Mucosa of descending colon (tissue), 3 donors: ENCODE measurements at regions not wholly inside any gene's neighbourhood (a gene's known extent, or its start where the extent isn't known, plus 50 kb on each side); places are given as distances from the start of the nearest gene placed in this dataset.

ENCODE experiments used
- ATAC-seq: fragments of 200-7000 bp; cut with Tn5 transposase; one replicate; pipeline ENCODE4 v1.9.1; 2020; ENCODE audit warnings: mild to moderate bottlenecking, moderate library complexity
- DNase-seq, 3 donors: peaks; one replicate each; pipeline ENCODE4 v3.0.0-alpha.2; 2020
- H3K36me3 ChIP-seq: fragments of 200-600 bp; one replicate; pipeline ENCODE4 v1.8.0; 2021; ENCODE audit warnings: low read depth, mild to moderate bottlenecking
- H3K4me1 ChIP-seq: fragments of 200-600 bp; one replicate; pipeline ENCODE4 v1.8.0; 2021; ENCODE audit warnings: low read depth, mild to moderate bottlenecking
- H3K4me3 ChIP-seq: fragments of 200-600 bp; one replicate; pipeline ENCODE4 v1.8.0; 2021; ENCODE audit warnings: mild to moderate bottlenecking
- H3K9me3 ChIP-seq: fragments of 200-600 bp; one replicate; pipeline ENCODE4 v1.8.0; 2021; ENCODE audit warnings: mild to moderate bottlenecking
- CTCF ChIP-seq: fragments of 200-600 bp; IDR thresholded peaks from one replicate; pipeline ENCODE4 v1.8.0; 2022; ENCODE audit warnings: antibody characterized with exemption, mild to moderate bottlenecking
- intact Hi-C, 2 donors: fragments of 100-400 bp; cut with DNase I in 1 of 2; cut with micrococcal nuclease in 1 of 2; formaldehyde crosslinking; loops; one replicate each; pipeline versions ENCODE4 v1.11.0 to v1.11.1; 2022; cut with DNase I, micrococcal nuclease
- donor health status: DM: no; HTN: no; CAD: no; lungs with moderate emphysema.
- donor health status: DM: no; HTN: no; CAD: no.
- donor health status: DM: no; HTN: yes; CAD: no.

DNA sequence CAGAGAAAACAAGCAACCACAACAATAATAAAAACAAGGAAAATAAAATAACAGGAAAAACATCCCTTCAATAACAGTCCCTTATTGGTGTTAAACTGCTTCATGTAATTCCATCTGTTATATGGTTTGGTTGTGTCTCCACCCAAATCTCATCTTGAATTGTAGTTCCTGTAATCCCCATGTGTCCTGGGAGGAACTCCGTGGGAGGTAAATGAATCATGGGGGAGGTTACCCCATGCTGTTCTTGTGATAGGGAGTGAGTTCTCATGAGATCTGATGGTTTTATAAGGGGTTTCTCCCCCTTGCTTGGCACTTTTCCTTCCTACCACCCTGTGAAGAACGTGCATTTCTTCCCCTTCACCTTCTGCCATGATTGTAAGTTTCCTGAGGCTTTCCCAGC lies 369.8 kb downstream of the TMEM232 start:
- Histone ChIP-seq H3K36me3 (no peaks in the 10 kb centered on the region), H3K4me3 (no peak overlapping the region), H3K9me3 (no peaks in the 10 kb centered on the region), H3K4me1 (no peaks in the 10 kb centered on the region)
- TF ChIP-seq CTCF, result no peak
- DNase-seq, result no peak
- intact Hi-C loops, result no loop called here
- ATAC-seq, result no peak

DNA sequence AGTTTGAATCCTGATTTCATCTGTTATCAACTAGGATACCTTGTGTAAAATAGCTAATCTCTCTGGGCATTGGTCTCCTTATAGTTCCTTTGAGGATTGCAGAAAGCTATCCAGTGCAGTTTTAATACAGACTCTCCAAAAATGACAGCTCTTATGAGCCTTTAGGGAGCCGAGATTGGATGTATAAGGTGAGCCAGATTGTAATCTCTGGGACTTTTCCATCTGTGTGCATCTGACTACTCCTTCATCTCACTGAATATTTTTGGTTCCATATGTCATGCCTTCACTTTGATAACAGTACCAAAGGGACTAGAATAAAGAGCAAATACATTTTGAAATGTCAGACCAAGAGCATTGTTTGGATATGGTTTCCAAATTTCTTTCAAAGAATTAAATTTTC lies 367.2 kb downstream of the TMEM232 start:
- no peak overlapping the region for H3K4me3 ChIP-seq
- no peaks in the 10 kb centered on the region for H3K36me3 ChIP-seq
- no peak for TF ChIP-seq CTCF
- ATAC-seq (no peak), DNase-seq (no peak)
- no peaks in the 10 kb centered on the region for H3K4me1 ChIP-seq
- intact Hi-C loops, result no loop called here
- no peaks in the 10 kb centered on the region for H3K9me3 ChIP-seq

GRCh38 chr5:110361471-110361870 lies 365.0 kb downstream of the TMEM232 start:
- no peaks in the 10 kb centered on the region for H3K36me3 ChIP-seq
- H3K9me3 ChIP-seq, result no peaks in the 10 kb centered on the region
- ATAC-seq, result no peak
- intact Hi-C loops, result no loop called here
- no peaks in the 10 kb centered on the region for H3K4me1 ChIP-seq
- no peak for TF ChIP-seq CTCF
- DNase-seq, result no peak
- H3K4me3 ChIP-seq, result no peak overlapping the region

DNA sequence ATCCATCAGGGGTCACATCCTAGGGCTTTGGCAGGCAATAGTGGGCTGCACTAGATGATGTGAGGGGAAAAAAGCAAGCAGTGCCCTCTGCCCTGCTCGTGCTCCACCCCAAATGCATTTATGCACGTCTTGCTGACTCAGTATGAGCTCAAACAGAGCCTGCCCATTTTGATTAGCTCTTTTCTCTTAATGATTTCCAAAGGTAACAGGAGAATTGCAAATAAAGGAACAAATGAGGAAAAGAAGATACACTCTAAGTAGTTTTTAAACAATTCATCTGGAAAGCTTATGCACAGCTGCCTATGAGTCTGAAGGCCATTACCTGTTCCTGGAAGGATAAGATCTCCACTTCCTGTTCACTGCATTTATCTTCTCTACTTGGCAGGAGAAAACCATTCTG lies 364.2 kb downstream of the TMEM232 start:
- DNase-seq, result no peak
- ATAC-seq, result no peak

DNA sequence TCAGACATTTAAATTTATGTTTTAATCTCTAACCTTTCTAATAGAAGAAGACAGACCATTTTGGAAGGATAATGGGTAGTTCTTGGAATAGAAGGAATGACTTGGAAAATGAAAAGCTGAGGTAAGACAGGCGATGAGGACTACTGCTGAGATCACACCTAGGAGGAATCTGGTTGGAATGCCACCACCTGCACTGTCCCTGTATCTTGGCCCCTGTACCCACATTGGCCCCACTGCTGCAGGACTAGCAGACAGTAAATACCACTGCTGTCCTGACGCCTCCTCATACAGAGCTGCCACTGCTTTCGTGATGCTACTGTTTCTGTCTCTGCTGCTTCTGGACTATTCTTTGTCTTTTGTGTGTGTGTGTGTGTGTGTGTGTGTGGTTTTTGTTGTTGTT lies 359.8 kb downstream of the TMEM232 start:
- Histone ChIP-seq H3K4me3 (no peak overlapping the region), H3K4me1 (no peaks in the 10 kb centered on the region), H3K9me3 (no peaks in the 10 kb centered on the region), H3K36me3 (no peaks in the 10 kb centered on the region)
- intact Hi-C loops, result no loop called here
- TF ChIP-seq CTCF, result no peak
- ATAC-seq (no peak), DNase-seq (no peak)

More for the DNA sequence above, 364.2 kb downstream of the TMEM232 start:
- no peaks in the 10 kb centered on the region for H3K36me3 ChIP-seq
- no peak overlapping the region for H3K4me3 ChIP-seq
- intact Hi-C loops, result no loop called here
- TF ChIP-seq CTCF, result no peak
- H3K9me3 ChIP-seq, result no peaks in the 10 kb centered on the region
- no peaks in the 10 kb centered on the region for H3K4me1 ChIP-seq
